HK-2 (cell line): ENCODE measurements at regions not wholly inside any gene's neighbourhood (a gene's known extent, or its start where the extent isn't known, plus 50 kb on each side); places are given as distances from the start of the nearest gene placed in this dataset.

Experiments
- DNase-seq: peaks from one replicate; pipeline ENCODE4 v3.0.0-alpha.2; 2018; ENCODE audit not compliant: unreplicated experiment

GRCh38 chr2:238635647-238636051 is 208.9 kb downstream of the ASB1 start:
- no peak for DNase-seq

GRCh38 chr2:238636269-238637073 is 209.7 kb downstream of the ASB1 start:
- no peak for DNase-seq

GRCh38 chr2:238638100-238638981 is 209.5 kb upstream of the TWIST2 start:
- no peak for DNase-seq

- no peak for DNase-seq
Measured at GRCh38 chr2:238638982-238639628, 208.8 kb upstream of the TWIST2 start.

GRCh38 chr2:238640486-238640885 is 207.4 kb upstream of the TWIST2 start:
- DNase-seq: no peak

- DNase-seq: no peak
Measured at GRCh38 chr2:238642973-238643372, 204.9 kb upstream of the TWIST2 start.

- no peak for DNase-seq
Measured at GRCh38 chr2:238643400-238643907, 204.4 kb upstream of the TWIST2 start.

GRCh38 chr2:238644095-238645081 is 203.5 kb upstream of the TWIST2 start:
- peak; percentile 30 for DNase-seq

- no peak for DNase-seq
Measured at GRCh38 chr2:238645095-238645494, 202.8 kb upstream of the TWIST2 start.

- DNase-seq: no peak
Measured at GRCh38 chr2:238645716-238646115, 202.2 kb upstream of the TWIST2 start.

GRCh38 chr2:238646281-238646680 is 201.6 kb upstream of the TWIST2 start:
- no peak for DNase-seq

GRCh38 chr2:238646803-238647202 is 201.1 kb upstream of the TWIST2 start:
- DNase-seq: no peak

GRCh38 chr2:238649123-238649522 is 198.8 kb upstream of the TWIST2 start:
- no peak for DNase-seq

GRCh38 chr2:238649936-238650518 is 197.9 kb upstream of the TWIST2 start:
- no peak for DNase-seq

- no peak for DNase-seq
Measured at GRCh38 chr2:238650536-238650935, 197.3 kb upstream of the TWIST2 start.

- no peak for DNase-seq
Measured at GRCh38 chr2:238651306-238652052, 196.4 kb upstream of the TWIST2 start.

GRCh38 chr2:238652053-238652770 is 195.7 kb upstream of the TWIST2 start:
- DNase-seq: no peak

- DNase-seq: no peak
Measured at GRCh38 chr2:238652771-238653157, 195.1 kb upstream of the TWIST2 start.

GRCh38 chr2:238653431-238654109 is 194.3 kb upstream of the TWIST2 start:
- no peak for DNase-seq
